NB4 (cell line): ENCODE measurements at regions not wholly inside any gene's neighbourhood (a gene's known extent, or its start where the extent isn't known, plus 50 kb on each side); places are given as distances from the start of the nearest gene placed in this dataset.

Experiments
- CTCF ChIP-seq: IDR thresholded peaks from one replicate; pipeline ENCODE4 v1.5.1; 2012; ENCODE audit warnings: low read depth, low read length
- MYC ChIP-seq: IDR thresholded peaks from 2 replicates; pipeline ENCODE4 v1.6.1; 2011; ENCODE audit warnings: low read depth, low read length

- no peak for TF ChIP-seq CTCF
- no peak for TF ChIP-seq MYC
Observed at GRCh38 chr10:54947605-54948004, 146.6 kb upstream of the PCDH15 start.
